ENCODE measurements at regions not wholly inside any gene's neighbourhood (a gene's known extent, or its start where the extent isn't known, plus 50 kb on each side); places are given as distances from the start of the nearest gene placed in this dataset.

GRCh38 chr4:81642543-81642942, 170.8 kb upstream of the RASGEF1B start:
- peaks cover 9% of the 10 kb centered on the region for H3K4me1 Mint-ChIP-seq
- POLR2A ChIA-PET, result no interaction called here
- H3K9me3 Mint-ChIP-seq (ENCODE audit: insufficient read depth), result peaks cover 7% of the 10 kb centered on the region
- Histone ChIP-seq H3K27ac (ENCODE audit: low read length in 2 of 2) (no peak overlapping the region), H3K27me3 (replicated peaks in 1 of 4; ENCODE audit: control extremely low read depth in 1 of 4, control insufficient read depth in 3 of 4, insufficient read depth in 4 of 4, low read length in 3 of 4) (no peaks in the 10 kb centered on the region), H3K4me3 (ENCODE audit: control extremely low read depth in 1 of 5, extremely low read depth in 1 of 5, insufficient read depth in 1 of 5, low read depth in 2 of 5, low read length in 4 of 5) (no peak overlapping the region), H3K36me3 (replicated peaks in 1 of 2; ENCODE audit: control extremely low read depth in 1 of 2, control insufficient read depth in 1 of 2, extremely low read depth in 1 of 2, insufficient read depth in 2 of 2, low read length in 1 of 2) (no peaks in the 10 kb centered on the region), H3K9ac (ENCODE audit: low read length) (no peak overlapping the region), H2AFZ (ENCODE audit: insufficient read depth, low read depth, low read length, poor library complexity, severe bottlenecking) (no peak overlapping the region), H3K79me2 (ENCODE audit: control insufficient read depth, insufficient read depth, low read length) (no peaks in the 10 kb centered on the region), H4K20me1 (ENCODE audit: control insufficient read depth, insufficient read depth, low read length, poor library complexity, severe bottlenecking) (no peaks in the 10 kb centered on the region), H3K9me3 (ENCODE audit: control extremely low read depth in 1 of 3, control insufficient read depth in 2 of 3, insufficient read depth in 1 of 3, low read length in 2 of 3) (no peaks in the 10 kb centered on the region), H3K4me1 (ENCODE audit: control insufficient read depth in 2 of 2, insufficient read depth in 2 of 2, low read length in 2 of 2) (no peaks in the 10 kb centered on the region), H3K4me2 (replicated peaks; ENCODE audit: low read depth, low read length, poor library complexity, severe bottlenecking) (no peak overlapping the region)
- WGBS (ENCODE audit: insufficient coverage), result 57% methylated on average over 2 of the region's 3 CpGs
- no peak overlapping the region for H3K27ac Mint-ChIP-seq
- TF ChIP-seq CTCF (IDR thresholded peaks at IDR 0.05) (no peak), EZH2 (IDR thresholded peaks at IDR 0.05; ENCODE audit: borderline replicate concordance, insufficient read depth, low read depth, low read length, poor library complexity, severe bottlenecking) (no peak)
- CTCF ChIA-PET, result interaction anchor here (0.7 kb wide), 2 partner anchors 32 to 143 kb away, joined by 3 read pairs; no protein-coding TSS in a partner anchor
- H3K4me3 Mint-ChIP-seq, result no peak overlapping the region
- DNase-seq (no peak), ATAC-seq (ENCODE audit: low read depth) (no peak)
- no peaks in the 10 kb centered on the region for H3K27me3 Mint-ChIP-seq
- intact Hi-C loops (cut with micrococcal nuclease), result no loop called here

GRCh38 chr4:81639248-81639647, 167.5 kb upstream of the RASGEF1B start:
- intact Hi-C loops (cut with micrococcal nuclease), result no loop called here
- H3K36me3 ChIP-seq (replicated peaks in 1 of 2; ENCODE audit: control extremely low read depth in 1 of 2, control insufficient read depth in 1 of 2, extremely low read depth in 1 of 2, insufficient read depth in 2 of 2, low read length in 1 of 2), result no peaks in the 10 kb centered on the region
- DNase-seq, result no peak
- no peaks in the 10 kb centered on the region for H3K27me3 Mint-ChIP-seq
- ATAC-seq (ENCODE audit: low read depth), result no peak
- no peaks in the 10 kb centered on the region for H3K79me2 ChIP-seq (ENCODE audit: control insufficient read depth, insufficient read depth, low read length)
- H3K4me2 ChIP-seq (replicated peaks; ENCODE audit: low read depth, low read length, poor library complexity, severe bottlenecking), result no peak overlapping the region
- H2AFZ ChIP-seq (ENCODE audit: insufficient read depth, low read depth, low read length, poor library complexity, severe bottlenecking), result no peak overlapping the region
- ChIA-PET POLR2A (no interaction called here), CTCF (no interaction called here)
- H3K27ac Mint-ChIP-seq, result no peak overlapping the region
- WGBS (ENCODE audit: insufficient coverage), result 100% methylated on average over 1 of the region's 1 CpG
- peaks cover 18 to 19% of the 10 kb centered on the region in 2 donors for H3K4me1 ChIP-seq (ENCODE audit: control insufficient read depth in 2 of 2, insufficient read depth in 2 of 2, low read length in 2 of 2)
- no peaks in the 10 kb centered on the region for H3K9me3 ChIP-seq (ENCODE audit: control extremely low read depth in 1 of 3, control insufficient read depth in 2 of 3, insufficient read depth in 1 of 3, low read length in 2 of 3)
- TF ChIP-seq EZH2 (IDR thresholded peaks at IDR 0.05; ENCODE audit: borderline replicate concordance, insufficient read depth, low read depth, low read length, poor library complexity, severe bottlenecking) (no peak), CTCF (IDR thresholded peaks at IDR 0.05) (no peak)
- H3K27me3 ChIP-seq (replicated peaks in 1 of 4; ENCODE audit: control extremely low read depth in 1 of 4, control insufficient read depth in 3 of 4, insufficient read depth in 4 of 4, low read length in 3 of 4), result no peaks in the 10 kb centered on the region
- H4K20me1 ChIP-seq (ENCODE audit: control insufficient read depth, insufficient read depth, low read length, poor library complexity, severe bottlenecking), result no peaks in the 10 kb centered on the region
- H3K4me3 ChIP-seq (ENCODE audit: control extremely low read depth in 1 of 5, extremely low read depth in 1 of 5, insufficient read depth in 1 of 5, low read depth in 2 of 5, low read length in 4 of 5), result no peak overlapping the region
- no peak overlapping the region for H3K27ac ChIP-seq (ENCODE audit: low read length in 2 of 2)
- H3K4me1 Mint-ChIP-seq, result peaks cover 27% of the 10 kb centered on the region
- no peak overlapping the region for H3K9ac ChIP-seq (ENCODE audit: low read length)
- H3K4me3 Mint-ChIP-seq, result no peak overlapping the region
- peaks cover 2% of the 10 kb centered on the region for H3K9me3 Mint-ChIP-seq (ENCODE audit: insufficient read depth)
